ENCODE measurements at regions not wholly inside any gene's neighbourhood (a gene's known extent, or its start where the extent isn't known, plus 50 kb on each side); places are given as distances from the start of the nearest gene placed in this dataset.
"Not testable (repeated sequence)": the region's sequence is repeated elsewhere in the genome, so short reads cannot be mapped to it uniquely, and the experiment has no call there.

DNA sequence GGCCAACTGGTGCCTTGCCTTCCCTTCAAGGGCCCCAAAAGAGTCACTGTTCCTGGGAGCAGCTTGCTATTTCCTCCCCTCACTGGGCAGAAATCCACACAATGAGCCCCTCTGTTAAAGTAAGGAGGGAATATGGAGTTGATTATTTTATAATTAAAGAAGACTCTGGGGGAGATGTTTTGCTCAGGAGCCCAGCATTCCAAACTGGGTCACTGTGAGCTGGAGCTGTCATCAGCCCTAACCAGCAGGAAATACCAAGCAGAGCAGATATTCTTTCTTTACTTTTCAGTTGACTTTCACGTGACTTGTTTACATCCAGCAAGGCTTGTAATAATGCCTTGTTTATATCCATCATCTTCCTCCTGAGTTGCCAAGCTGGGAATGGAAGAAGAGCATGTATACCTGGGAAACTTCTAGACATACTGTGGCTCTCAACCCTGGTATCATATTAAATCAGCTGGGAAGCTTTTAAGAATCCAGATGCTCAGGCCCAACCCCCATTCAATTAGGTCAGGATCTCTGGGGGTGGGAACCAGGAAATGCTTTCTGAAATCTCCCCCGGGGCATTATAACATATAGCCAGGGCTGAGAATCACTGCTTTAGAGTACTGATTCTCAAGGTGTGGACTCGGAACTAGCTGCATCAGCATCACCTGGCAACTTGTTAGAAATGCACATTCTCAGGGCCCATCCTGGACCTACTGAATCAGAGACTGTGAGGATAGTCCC, 175.6 kb upstream of the MYLIP start:
- no peak for DNase-seq

DNA sequence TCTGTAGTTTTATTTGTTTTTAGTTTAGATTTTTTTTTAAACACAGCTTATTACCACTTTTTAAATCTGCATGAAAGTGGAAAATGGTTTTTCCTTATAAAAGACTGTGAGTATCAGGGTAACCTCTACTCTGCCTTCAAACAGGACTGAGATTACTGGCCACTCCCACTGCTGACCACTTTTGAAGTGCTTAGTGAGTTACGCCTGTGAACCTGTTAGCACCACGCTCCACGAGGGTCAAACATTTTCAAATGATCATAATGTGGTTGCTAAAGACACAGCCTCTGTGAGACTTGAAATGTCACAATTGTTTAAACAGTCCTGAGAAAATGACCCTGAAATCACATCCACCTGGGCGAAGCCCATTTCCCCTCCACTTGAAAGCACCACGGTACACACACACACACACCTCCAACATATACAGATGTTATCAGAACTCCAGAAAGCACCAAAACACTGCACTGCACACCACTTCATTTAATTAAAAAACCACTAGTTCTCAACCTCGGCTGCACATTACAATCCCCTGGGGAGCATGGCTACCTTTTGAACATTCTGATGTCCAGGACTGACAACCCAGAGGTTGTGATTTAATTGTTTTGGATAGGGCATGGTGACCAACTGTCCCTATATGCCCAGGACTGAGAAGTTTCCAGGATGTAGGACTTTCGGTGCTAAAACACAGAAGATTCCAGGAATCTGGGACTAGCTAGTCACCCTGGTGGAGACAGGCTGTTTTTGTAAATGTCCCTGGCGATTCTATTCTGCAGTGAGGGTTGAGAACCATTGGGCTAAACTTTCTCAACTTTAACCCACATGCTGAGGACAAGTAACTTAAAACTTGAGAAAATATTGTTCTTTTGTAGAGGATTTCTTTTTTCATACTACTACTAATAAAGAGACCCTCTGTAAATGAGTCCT, 176.4 kb upstream of the MYLIP start:
- DNase-seq = no peak

DNA sequence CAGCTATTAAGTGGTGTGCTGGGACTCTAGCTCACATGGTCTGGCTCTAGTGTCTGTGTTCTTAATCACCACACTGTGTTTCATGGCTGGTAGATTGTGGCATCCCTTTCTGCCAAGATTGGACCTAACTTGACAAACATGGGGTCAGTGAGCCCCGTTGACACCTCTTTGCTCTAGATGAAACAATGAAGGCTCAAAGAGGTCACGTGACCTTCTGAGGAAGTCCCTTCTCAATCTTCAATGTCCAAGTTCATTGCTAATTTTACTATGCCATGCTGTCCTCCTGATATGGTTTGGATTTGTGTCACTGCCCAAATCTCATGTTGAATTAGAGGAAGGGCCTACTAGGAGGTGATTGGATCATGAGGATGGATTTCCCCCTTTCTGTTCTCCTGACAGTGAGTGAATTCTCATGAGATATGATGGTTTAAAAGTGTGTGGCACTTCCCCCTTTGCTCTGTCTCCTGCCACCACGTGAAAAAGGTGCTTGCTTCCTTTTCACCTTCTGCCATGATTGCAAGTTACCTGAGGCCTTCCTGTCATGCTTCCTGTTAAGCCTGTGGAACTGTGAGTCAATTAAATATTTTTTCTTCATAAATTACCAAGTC, 177.8 kb upstream of the MYLIP start:
- DNase-seq = no peak

DNA sequence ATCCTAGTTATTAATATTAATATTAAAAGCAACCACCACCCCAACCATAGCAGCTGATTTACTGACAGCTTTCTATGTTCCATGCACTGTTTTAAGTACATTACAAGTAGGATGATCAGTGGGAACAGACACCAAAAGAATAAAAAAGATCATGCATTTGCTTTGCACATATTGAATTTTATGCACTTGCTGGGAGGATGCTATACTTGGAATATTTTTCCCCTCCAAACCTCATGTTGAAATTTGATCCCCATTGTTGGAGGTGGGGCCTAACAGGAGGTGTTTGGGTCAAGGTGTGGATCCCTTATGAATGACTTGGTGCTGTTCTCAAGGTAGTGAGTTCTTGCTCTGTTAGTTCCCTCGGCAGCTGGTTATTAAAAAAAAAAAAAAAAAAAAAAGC, 178.9 kb upstream of the MYLIP start:
- DNase-seq = no peak

DNA sequence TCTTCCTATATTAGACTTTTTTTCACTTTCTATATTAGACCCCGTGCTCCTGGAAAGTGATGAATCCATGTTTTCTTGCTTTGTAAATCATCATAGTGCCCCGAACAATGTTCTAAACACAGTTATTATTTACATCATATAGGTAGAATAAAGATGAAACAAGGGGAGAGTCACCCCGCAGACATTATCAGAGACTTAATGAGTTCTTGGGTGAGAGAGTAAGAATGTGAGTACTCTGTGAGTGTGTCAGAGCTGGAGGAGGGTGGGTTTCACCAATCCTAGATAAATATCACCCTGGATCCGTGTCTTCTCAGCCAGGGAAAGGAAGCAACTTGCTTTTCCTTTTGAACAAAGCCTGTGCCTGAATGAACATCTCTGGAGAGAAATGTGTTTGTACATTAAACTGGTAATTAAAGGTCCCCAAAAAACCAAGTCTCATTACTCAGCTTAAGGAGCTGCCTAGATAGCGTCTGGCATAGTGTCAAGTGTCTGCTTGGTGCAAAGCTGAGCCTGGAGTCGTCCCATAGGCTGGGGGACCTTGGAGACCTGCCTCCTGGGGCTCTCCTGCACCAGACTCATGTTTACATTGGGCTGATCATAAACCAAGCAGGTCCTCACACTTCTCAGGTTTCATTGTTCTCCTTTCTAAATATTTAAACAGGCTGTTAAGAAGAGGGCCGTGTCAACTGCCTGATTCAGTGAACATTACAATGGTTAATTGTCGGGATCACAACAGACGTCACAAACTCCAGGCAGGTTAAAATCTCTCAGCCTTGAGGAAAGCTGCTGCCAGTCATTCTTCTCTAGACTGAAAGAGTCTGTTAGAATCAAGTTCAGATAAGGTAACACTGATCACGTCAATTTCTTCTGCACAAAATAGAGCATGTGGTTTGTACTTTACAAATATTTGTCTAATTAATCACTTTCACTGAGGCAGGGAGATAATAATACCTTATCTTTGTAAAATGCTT, 179.7 kb upstream of the MYLIP start:
- no peak for DNase-seq

DNA sequence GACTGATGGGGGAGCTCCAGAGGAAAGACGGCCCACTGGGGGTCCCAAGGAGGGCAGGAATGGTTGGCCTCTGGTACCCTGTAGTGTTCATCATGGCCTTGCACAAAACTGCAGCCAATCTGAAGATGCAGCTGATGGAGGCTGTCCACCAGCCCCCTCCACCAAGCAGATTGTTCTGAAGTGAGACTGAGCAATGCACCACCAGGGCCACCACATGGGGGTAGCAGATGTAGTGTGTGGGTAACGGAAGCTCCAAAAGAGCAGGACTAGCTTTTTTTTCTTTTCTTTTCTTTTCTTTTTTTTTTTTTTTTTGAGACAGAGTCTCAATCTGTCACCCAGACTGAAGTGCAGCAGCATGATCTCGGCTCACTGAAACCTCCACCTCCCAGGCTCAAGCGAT, 181.0 kb upstream of the MYLIP start:
- no peak for DNase-seq

DNA sequence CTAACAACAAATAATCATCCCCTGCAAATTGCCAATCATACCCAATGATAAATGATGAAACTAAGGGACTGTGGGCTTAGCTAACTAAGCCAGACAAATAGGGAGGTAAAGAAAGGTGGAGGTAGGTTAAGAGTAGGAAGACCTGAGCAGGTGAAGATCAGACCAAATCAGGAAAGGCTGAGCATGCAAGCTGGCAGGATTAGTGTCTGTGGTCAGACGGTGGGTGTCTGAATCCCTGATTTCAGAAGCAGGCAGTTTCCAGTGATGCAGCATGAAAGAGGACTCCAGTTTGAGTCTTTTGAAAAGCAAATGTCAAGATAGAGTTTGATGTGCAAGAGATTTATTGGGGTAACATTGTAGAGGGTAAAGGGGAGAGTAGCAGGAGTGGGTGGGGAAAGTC, 181.4 kb upstream of the MYLIP start:
- no peak for DNase-seq

DNA sequence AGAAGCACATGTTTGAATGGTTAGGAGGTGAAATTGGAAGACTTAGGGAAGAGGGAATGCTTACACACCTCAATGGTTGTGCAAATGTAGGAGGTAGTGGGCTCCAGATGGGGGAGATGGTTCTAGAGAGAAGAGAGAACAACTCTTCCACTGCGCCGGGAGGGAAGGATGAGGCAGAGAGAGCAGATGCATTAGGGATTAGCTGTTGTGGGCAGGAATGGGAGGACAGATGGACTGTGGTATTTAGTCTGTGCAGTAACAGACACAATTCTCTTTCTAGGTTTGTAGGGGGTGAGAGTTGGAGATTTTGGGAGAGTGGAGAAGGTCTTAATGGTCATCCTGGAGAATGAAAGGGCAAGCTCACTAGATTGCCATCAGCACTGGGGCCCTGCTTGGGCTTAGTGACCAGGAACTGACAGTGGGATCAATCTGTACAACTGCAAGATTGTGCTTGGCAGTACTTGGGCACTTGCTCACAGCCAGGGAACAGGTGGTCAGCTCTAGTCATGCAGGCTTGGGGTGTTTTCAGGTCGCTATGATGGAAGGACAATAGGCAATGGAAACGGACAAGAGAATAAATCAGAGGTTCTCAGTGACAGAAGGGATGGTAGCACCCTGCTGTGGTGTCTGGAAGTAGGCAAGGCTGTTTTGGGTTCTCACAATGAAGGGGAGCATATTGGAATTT, 182.0 kb upstream of the MYLIP start:
- no peak for DNase-seq

DNA sequence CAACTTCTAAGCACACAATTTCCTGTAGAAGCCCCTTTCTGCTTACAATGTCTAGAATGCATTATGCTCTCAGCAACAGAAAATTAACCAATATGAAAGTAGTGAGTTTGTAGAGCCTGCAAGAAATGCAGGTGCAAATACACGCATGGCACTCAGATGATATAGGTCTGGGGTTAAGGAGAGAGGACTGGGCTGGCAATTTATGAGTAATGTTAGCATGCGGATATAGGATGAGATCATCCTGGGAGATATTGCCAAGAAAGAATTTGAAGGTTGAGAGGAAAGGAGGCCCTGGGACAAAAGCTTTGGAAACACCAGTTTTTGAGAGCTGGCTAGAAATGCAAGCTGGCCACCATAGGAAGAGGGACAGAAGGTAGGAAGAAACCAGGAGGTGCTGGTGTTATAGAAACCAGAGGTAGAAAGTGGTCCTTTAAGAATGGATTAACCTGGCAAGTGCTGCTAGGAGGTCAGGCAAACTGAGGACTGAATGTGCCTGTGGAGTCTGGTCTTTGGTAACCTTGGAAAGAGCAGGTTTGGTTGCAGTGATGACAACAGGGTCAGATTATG, 183.2 kb upstream of the MYLIP start:
- DNase-seq = no peak

DNA sequence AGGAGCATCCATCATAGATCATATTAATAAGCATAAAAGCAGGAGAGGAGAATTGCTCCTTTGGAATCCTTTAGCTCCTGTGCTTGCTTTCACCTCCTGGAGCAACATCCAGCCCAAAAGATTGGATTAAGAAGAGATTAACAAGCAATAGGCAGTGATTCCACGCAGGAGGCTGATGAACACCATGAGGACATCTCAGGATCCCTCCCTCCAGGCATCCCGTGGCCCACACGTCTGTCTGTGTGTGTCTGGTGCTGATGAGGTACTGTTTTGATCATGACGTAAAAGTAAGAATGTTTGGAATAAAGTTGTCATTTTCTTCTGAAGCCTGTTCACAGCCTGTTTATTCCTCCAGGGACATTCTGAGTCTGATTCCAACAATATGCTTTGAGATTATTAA, 185.5 kb upstream of the MYLIP start:
- no peak for DNase-seq

DNA sequence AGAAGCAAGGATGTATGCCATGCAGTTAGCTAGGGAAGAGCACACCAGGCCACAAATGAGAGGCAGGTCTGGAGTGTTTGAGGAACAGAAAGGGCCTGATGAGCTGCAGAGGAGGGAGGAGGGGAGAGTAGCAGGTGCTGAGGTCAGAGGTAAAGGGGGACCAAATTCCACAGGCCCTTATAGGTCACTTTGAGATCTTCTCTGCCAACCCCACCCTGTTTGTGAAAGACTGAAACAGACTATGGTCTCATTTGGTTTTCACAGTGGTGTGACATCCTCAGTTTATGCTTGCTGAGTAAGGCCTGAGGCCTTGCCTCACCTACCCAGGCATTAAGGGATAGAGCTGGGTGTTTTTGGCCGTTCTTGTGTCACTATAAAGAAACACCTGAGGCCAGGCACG, 187.7 kb upstream of the MYLIP start:
- no peak for DNase-seq

DNA sequence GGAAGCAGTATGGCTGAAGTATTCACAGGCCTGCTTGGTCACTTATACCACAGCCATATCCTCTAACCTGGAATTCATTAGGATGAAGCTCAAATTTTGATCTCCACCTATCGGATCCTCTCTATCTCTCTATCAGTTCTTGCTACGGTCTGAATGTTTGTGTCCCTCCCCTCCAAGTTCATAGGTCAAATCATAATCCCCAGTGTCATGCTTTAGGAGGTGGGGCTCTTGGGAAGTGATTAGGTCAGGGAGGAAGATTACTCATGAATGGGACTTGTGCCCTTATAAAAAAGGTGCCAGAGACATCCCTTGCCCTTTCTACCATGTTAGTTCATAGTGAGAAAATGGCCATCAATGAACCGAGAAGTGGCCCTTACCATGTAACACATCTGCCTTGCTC, 190.8 kb upstream of the MYLIP start:
- no peak for DNase-seq

DNA sequence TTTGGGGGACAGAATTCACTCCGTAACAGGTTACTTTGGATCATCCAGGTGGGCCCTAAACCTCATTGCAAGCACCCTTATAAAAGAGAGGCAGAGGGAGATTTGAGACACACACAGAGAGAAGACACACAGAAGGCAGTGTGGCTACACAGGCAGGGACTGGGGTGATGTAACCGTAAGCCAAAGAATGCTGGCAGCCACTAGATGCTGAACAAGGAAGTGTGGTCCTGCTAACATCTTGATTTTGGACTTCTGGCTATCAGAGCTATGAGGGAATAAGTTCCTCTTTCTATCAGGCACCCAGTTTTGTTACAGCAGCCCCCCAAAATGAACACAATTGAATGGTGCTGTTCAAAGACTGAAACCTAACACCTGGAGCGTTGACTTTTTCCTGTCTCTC, 191.3 kb upstream of the MYLIP start:
- DNase-seq = no peak

DNA sequence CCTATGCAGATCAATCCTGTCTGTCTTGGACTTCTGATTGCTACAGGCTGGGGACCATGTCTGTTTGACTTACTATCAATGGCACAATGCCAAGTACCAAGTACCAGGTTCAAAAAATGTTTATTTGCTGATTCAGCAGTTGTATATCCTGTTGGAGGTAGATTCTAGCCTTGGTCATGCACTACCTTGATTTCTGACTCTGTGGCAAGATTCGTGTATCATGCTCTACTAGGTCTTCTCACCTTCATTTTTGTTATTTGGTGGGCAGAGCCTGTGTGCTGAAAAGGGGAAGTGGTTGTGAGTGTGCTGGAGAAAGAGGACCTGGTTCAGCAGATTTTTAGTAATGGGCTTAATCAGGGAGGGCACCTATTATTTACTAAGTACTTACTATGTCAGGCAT, 192.4 kb upstream of the MYLIP start:
- no peak for DNase-seq

DNA sequence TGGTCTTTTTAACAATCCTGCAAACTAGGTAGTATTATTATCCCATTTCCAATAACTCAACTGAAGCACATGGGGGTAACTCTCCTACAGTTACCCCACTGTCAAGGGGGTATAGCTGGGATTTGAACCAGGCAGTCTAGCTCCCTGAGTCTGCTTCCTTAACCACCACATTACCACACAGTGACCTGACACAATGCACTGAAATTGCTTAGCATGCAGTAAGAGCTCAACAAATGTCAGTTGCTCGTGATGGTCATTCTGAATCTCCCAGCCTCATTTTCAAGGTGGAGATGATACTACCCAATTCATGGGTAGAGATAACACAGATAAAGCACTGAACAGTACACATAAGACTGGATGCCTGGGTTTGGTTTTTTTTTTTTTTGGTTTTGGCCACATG, 193.2 kb upstream of the MYLIP start:
- no peak for DNase-seq

DNA sequence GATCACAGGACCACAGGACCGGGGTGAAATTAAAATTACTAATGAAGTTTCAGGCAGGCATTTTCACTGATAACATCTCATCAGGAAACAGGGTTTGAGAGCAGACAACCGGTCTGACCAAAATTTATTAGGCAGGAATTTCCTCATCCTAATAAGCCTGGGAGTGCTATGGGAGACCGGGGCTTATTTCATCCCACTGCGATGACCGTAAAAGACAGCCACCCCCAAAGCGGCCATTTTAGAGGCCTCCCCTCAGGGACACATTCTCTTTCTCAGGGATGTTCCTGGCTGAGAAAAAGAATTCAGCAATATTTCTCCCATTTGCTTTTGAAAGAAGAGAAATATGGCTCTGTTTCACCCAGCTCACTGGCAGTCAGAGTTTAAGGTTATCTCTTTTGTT, 197.2 kb upstream of the MYLIP start:
- not testable (repeated sequence) for DNase-seq

DNA sequence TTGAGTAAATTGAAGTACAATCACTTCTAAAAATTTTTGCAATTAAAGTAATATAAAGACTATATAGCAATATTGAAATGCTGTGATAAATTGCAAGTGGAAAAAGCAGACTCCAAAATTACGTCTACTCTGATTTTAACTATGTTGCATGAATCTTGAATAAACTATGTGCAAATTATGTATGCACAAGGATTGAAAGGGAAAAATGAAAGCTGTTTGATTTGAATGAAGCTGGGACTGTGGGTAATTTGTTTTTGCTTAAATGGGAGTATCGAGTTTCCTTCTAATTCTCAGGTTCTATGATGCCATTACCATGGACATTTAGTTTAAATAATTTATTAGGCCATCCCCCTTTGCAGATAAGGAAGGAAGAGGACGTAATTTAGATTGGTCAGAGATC, 198.7 kb upstream of the MYLIP start:
- no peak for DNase-seq

DNA sequence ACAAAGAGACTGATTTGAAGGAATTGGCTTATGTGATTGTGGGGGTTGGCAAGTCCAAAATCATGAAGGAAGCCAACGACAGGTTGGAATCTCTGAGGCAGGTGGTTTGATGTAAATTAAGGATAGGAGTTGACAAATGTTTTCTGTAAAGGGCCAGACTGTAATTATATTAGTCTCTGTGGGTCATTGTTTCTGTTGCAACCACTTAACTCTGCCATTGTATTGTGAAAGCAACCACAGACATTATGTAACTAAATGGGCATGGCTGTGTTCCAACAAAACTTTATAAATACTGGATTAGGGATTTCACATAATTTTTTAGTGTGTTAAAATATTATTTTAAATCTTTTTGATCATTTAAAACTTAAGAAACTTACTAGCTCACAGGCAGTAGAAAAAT, 199.2 kb upstream of the MYLIP start:
- DNase-seq = no peak

DNA sequence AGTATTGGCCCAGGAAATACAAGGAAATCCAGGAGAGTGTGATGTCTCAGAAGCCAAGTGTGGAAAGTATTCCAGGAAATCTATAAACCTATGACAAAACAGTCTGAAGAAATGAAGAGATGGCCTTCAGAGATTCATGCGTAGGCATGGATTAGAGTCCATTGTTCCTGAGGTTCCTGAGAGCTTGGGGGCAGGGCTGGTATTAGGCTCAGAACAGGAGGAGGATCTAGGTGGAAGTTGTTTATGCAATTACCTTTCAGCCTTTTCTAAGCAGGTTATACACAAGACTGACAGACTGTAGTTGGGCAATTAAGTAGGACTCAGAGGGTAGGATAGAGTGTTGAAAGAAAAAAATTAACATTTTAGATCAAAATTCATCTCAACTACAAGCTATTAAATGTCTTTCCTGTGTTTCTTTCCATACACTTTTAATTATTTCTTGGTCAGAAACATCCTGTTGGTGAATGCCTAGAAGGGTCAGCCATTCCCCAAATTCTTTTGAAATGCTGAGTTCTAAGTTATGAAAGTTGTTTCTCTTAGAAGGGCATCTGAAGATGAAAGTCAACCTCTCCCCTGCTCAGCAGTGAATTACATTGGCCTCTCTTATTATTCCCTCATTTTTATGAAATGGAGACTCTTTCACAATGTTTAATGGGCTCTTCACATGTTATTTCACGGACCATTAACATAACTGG, 201.2 kb upstream of the MYLIP start:
- no peak for DNase-seq

DNA sequence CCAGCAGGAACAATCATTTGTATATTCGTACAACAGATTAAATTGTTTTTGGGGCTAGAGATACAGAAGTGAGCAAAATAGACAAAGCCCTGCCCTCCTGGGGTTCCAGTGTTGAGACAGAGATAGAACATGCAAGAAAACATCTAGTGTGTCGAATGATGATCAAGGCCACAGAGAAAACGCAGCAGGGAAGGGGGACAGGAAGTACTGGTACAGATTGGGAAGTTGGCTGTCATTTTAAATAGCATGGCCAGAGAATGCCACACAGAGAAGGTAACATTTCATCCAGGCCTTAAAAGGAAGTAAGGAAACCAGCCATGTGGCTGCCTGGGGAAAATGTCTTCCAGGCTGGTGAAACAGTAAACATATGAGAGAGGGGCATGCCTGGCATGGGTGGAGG, 202.6 kb upstream of the MYLIP start:
- DNase-seq = no peak

DNA sequence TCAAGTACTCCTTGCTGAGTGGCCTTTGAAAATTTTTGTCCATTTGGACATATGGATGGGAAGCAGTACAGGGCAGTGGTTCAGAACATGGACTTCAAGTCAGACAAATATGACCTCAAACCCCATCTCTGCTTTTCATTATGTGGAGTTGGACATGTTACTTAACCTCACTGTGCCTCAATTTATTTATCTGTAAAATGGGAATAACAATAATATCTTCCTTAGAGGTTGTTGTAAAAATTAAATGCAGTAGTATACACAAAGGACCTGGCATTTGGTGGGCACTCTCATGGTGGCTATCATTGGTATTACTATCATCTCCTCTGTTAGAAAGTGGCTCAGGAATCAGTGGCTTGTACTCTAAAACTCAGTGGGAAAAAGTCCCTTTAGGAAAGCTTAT, 204.0 kb upstream of the MYLIP start:
- no peak for DNase-seq
